ENCODE measurements at regions not wholly inside any gene's neighbourhood (a gene's known extent, or its start where the extent isn't known, plus 50 kb on each side); places are given as distances from the start of the nearest gene placed in this dataset.

- H3K4me3 ChIP-seq: no peak overlapping the region
- TF ChIP-seq PAX8 (IDR thresholded peaks at IDR 0.05) (no peak), SMARCA5 (IDR thresholded peaks at IDR 0.05) (no peak), GABPA (IDR thresholded peaks at IDR 0.05; ENCODE audit: low read depth) (no peak), HSF1 (IDR thresholded peaks at IDR 0.05; ENCODE audit: low read depth, low read length) (no peak), KAT2A (conservative IDR thresholded peaks at IDR 0.05; ENCODE audit: control insufficient read depth, low read depth, low read length) (no peak), SRF (IDR thresholded peaks at IDR 0.05; ENCODE audit: low read depth in 2 of 2, low read length in 2 of 2) (no peak)
- intact Hi-C loops (cut with micrococcal nuclease; ENCODE audit: unreplicated experiment): no loop called here
- H3K36me3 ChIP-seq (ENCODE audit: control insufficient read depth in 2 of 2, insufficient read depth in 2 of 2, low read length in 1 of 2): no peaks in the 10 kb centered on the region
- H3K9me3 ChIP-seq (replicated peaks; ENCODE audit: control insufficient read depth, insufficient read depth, low read length): no peaks in the 10 kb centered on the region; the same call in 2 of the 3 replicates
- H3K27me3 ChIP-seq (replicated peaks in 1 of 2; ENCODE audit: control insufficient read depth in 2 of 2, insufficient read depth in 2 of 2, low read length in 1 of 2): no peaks in the 10 kb centered on the region
- ATAC-seq (no peak), FAIRE-seq (no peak), DNase-seq (ENCODE audit: low read depth, low spot score) (no peak)
- SMC1A ChIA-PET (ENCODE audit: uncharacterized antibody, unreplicated experiment): interaction anchor here (1.5 kb wide), 1 partner anchor 13 kb away, joined by 3 read pairs; no protein-coding TSS in a partner anchor
- no peak overlapping the region for H2AFZ ChIP-seq (ENCODE audit: control insufficient read depth, low read depth, low read length)
- H3K9ac ChIP-seq (ENCODE audit: control insufficient read depth, insufficient read depth, low read length): no peak overlapping the region
- no peaks in the 10 kb centered on the region for H3K4me1 ChIP-seq (ENCODE audit: control insufficient read depth, insufficient read depth, low read length)
- in situ Hi-C loops (cut with MboI): no loop called here
- H3K4me2 ChIP-seq (ENCODE audit: control insufficient read depth, insufficient read depth): no peak overlapping the region
- BruUV-seq (replicated peaks): no TSS peak
- CTCF ChIA-PET: no interaction called here
- no peak overlapping the region for H3K27ac ChIP-seq (ENCODE audit: control insufficient read depth, insufficient read depth)
- 0% methylated on average over 2 of the region's 2 CpGs for WGBS (ENCODE audit: insufficient coverage, insufficient replicate concordance, low lambda C conversion rate, missing lambda C conversion rate)
- H4K20me1 ChIP-seq (ENCODE audit: control insufficient read depth, insufficient read depth): no peaks in the 10 kb centered on the region
- POLR2A ChIA-PET: no interaction called here
- no peaks in the 10 kb centered on the region for H3K79me2 ChIP-seq (ENCODE audit: control insufficient read depth, insufficient read depth, low read length)
- RAD21 ChIA-PET (ENCODE audit: unreplicated experiment): no interaction called here
Observed at GRCh38 chr18:61676773-61677434, 215.9 kb downstream of the RNF152 start.

- H3K79me2 ChIP-seq (ENCODE audit: control insufficient read depth, insufficient read depth, low read length): no peaks in the 10 kb centered on the region
- CTCF ChIA-PET: no interaction called here
- in situ Hi-C loops (cut with MboI): no loop called here
- no peaks in the 10 kb centered on the region for H3K4me1 ChIP-seq (ENCODE audit: control insufficient read depth, insufficient read depth, low read length)
- 8% methylated on average over 1 of the region's 1 CpG for WGBS (ENCODE audit: insufficient coverage, insufficient replicate concordance, low lambda C conversion rate, missing lambda C conversion rate)
- ATAC-seq: no peak
- H3K27me3 ChIP-seq (replicated peaks in 1 of 2; ENCODE audit: control insufficient read depth in 2 of 2, insufficient read depth in 2 of 2, low read length in 1 of 2): no peaks in the 10 kb centered on the region
- no peak overlapping the region for H3K9ac ChIP-seq (ENCODE audit: control insufficient read depth, insufficient read depth, low read length)
- no peak for FAIRE-seq
- no peak for DNase-seq (ENCODE audit: low read depth, low spot score)
- POLR2A ChIA-PET: no interaction called here
- RAD21 ChIA-PET (ENCODE audit: unreplicated experiment): no interaction called here
- H4K20me1 ChIP-seq (ENCODE audit: control insufficient read depth, insufficient read depth): no peaks in the 10 kb centered on the region
- H3K4me2 ChIP-seq (ENCODE audit: control insufficient read depth, insufficient read depth): no peak overlapping the region
- BruUV-seq (replicated peaks): no TSS peak
- SMC1A ChIA-PET (ENCODE audit: uncharacterized antibody, unreplicated experiment): no interaction called here
- H3K36me3 ChIP-seq (ENCODE audit: control insufficient read depth in 2 of 2, insufficient read depth in 2 of 2, low read length in 1 of 2): no peaks in the 10 kb centered on the region
- no peaks in the 10 kb centered on the region; the same call in 2 of the 3 replicates for H3K9me3 ChIP-seq (replicated peaks; ENCODE audit: control insufficient read depth, insufficient read depth, low read length)
- no peak overlapping the region for H3K4me3 ChIP-seq
- intact Hi-C loops (cut with micrococcal nuclease; ENCODE audit: unreplicated experiment): no loop called here
- H2AFZ ChIP-seq (ENCODE audit: control insufficient read depth, low read depth, low read length): no peak overlapping the region
- no peak overlapping the region for H3K27ac ChIP-seq (ENCODE audit: control insufficient read depth, insufficient read depth)
- TF ChIP-seq SPI1 (IDR thresholded peaks at IDR 0.05; ENCODE audit: borderline replicate concordance, insufficient read depth, low read depth, low read length) (no peak), PRDM15 (CRISPR knock-in tag; IDR thresholded peaks at IDR 0.05) (no peak), RBBP5 (conservative IDR thresholded peaks at IDR 0.05) (no peak), TBL1XR1 (IDR thresholded peaks at IDR 0.05; ENCODE audit: low read depth, low read length) (no peak), ASH2L (IDR thresholded peaks at IDR 0.05; ENCODE audit: borderline replicate concordance, low read depth) (no peak)
Observed at GRCh38 chr18:61669320-61669719, 223.5 kb downstream of the RNF152 start.
